ENCODE measurements at regions not wholly inside any gene's neighbourhood (a gene's known extent, or its start where the extent isn't known, plus 50 kb on each side); places are given as distances from the start of the nearest gene placed in this dataset.

DNA sequence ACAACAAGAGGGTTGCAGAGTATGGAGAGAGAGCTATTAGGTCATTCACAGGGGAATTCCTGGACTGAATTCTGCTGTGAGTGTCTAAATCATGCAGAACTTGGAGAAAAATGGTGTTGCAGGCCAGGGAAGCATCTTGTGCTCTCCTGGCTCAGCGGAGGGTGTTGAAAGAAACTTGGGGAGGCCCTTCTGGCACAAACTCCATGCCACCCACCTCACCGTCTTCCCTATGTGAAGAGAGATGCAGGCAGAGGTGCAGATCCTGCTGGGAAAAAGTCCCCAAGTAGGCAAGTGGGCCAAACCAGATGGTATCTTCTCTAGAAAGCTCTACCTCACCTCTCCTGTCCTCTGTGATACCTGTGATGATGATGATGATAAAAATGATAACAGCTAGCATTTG, 604.3 kb upstream of the API5 start:
- ATAC-seq (no peak), DNase-seq (no peak)
- H3K36me3 Mint-ChIP-seq (ENCODE audit: low read depth): no peaks in the 10 kb centered on the region
- H3K4me1 Mint-ChIP-seq: no peaks in the 10 kb centered on the region
- no peak overlapping the region for H3K27ac Mint-ChIP-seq
- no peaks in the 10 kb centered on the region for H3K27me3 Mint-ChIP-seq
- H3K4me3 Mint-ChIP-seq: no peak overlapping the region
- peaks cover 8% of the 10 kb centered on the region for H3K9me3 Mint-ChIP-seq

DNA sequence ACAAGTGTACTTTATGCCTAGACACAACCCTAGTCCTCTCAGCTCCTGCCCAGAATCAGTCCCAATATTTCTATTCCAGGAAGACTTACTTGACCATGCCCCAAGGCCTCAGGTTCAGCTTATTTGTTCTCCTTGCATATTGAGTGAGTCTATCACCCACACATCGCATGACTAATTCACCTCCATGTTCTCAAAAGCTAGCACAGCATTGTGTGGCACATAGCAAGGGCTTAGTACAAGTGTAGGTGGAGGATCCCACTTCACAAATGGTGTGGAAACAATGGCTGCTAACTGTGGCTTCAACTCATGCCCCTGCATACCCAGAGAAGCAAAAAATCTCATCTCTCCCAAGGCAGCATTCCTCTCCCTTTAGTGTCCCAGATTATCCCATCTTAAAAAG, 602.6 kb upstream of the API5 start:
- Mint-ChIP-seq H3K27ac (no peak overlapping the region), H3K36me3 (ENCODE audit: low read depth) (no peaks in the 10 kb centered on the region), H3K27me3 (no peaks in the 10 kb centered on the region), H3K9me3 (peaks cover 8% of the 10 kb centered on the region), H3K4me3 (no peak overlapping the region), H3K4me1 (no peaks in the 10 kb centered on the region)
- DNase-seq: no peak
- no peak for ATAC-seq

DNA sequence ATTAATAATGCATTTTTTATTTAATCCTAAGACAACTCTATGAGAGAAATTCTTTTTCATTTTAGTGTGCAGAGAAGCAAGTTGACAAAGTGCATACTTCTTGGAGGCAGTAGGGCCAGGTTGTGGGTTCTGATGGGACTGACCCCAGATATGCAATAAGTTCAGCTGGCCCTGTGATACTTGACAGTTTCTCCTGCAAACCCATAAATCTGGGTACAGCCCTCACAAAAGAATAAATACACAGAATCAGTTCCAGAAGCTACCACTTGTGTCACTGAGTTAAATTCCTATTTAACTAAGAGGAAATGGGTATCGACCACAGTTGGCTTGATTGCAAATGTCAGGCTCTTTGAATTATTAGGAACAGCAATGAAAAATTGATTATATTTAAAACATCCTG, 598.5 kb upstream of the API5 start:
- ATAC-seq (no peak), DNase-seq (no peak)
- no peak overlapping the region for H3K27ac Mint-ChIP-seq
- H3K4me3 Mint-ChIP-seq: no peak overlapping the region
- peaks cover 13% of the 10 kb centered on the region for H3K9me3 Mint-ChIP-seq
- H3K36me3 Mint-ChIP-seq (ENCODE audit: low read depth): no peaks in the 10 kb centered on the region
- H3K4me1 Mint-ChIP-seq: no peaks in the 10 kb centered on the region
- no peaks in the 10 kb centered on the region for H3K27me3 Mint-ChIP-seq

DNA sequence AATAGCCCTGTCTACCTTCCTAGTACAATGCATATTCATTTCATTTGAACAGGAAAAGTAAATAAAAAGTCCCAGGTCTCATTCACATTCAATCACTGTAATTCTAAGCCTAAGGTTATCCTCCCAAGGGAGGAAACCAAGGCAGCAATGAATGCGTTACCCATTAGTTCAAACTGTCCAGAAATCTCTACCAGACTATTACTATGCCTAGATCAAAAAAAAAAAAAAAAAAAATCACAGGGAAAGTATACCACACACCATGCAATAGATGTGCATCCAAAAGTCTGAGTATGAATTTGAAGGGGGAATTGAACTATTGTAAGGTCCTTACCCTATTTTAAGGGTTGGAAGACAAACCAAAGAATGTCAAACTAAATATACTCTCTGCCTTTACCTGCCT, 598.0 kb upstream of the API5 start:
- no peaks in the 10 kb centered on the region for H3K4me1 Mint-ChIP-seq
- ATAC-seq (no peak), DNase-seq (no peak)
- H3K9me3 Mint-ChIP-seq: peaks cover 14% of the 10 kb centered on the region
- no peak overlapping the region for H3K27ac Mint-ChIP-seq
- no peak overlapping the region for H3K4me3 Mint-ChIP-seq
- H3K36me3 Mint-ChIP-seq (ENCODE audit: low read depth): no peaks in the 10 kb centered on the region
- no peaks in the 10 kb centered on the region for H3K27me3 Mint-ChIP-seq

DNA sequence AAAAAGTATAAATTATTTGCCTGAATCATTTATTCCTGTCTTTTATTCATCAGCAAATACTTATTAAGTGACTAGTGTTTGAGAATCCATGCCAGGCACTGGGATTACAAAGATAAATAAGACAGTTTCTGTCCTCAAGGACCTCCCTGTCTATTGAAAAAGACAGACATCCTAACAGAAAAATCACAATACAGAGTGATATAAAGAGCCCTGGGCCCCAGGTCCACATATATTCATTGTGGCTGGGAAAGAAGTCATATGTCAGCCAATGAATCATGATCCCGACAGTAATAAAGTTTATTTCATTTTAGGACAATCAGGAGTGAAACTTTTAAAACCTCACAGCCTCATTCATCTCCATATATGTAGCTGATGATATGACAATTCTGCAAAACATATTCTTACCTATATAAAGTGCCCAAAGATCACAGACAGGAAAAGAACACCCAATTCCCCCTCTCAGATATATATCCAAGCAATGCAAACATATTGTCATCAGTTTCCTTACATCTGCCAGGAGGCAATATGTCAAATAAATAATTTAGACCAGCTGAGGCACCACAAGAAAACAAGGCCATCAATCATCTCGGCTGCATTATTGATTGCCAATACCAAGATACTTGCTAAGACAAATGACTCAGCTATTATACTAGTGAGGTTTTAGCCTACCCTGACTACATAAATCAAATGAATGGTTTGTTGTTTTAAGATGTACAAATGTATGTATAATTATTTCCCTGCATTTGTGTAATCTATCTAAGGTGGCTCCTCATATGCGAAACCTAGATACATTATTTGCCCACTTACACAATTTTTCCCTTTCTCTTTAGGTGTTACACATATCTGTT, 590.9 kb upstream of the API5 start:
- no peak for DNase-seq
- H3K9me3 Mint-ChIP-seq: peaks cover 28% of the 10 kb centered on the region
- no peaks in the 10 kb centered on the region for H3K27me3 Mint-ChIP-seq
- H3K4me1 Mint-ChIP-seq: no peaks in the 10 kb centered on the region
- H3K36me3 Mint-ChIP-seq (ENCODE audit: low read depth): no peaks in the 10 kb centered on the region
- H3K27ac Mint-ChIP-seq: no peak overlapping the region
- no peak overlapping the region for H3K4me3 Mint-ChIP-seq
- ATAC-seq: no peak

DNA sequence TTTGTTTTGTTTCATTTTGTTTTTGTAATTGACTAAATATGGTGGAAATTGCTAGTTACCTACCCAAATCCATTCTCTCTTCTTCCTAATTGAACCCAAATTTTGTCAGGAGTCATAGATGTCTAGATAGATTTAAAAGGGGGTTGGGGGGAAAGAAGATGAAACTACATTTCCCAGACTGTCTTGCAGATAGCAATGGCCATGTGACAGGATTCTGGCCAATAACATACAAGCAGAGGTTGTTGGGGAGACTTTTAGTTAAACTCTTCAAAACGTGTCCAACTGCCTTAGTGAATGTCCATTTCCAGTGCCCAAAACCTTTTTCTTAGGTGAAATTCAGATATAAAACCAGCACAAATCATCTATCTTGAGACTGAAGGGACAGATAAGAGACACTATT, 583.9 kb upstream of the API5 start:
- no peaks in the 10 kb centered on the region for H3K36me3 Mint-ChIP-seq (ENCODE audit: low read depth)
- peaks cover 17% of the 10 kb centered on the region for H3K9me3 Mint-ChIP-seq
- no peak overlapping the region for H3K27ac Mint-ChIP-seq
- no peaks in the 10 kb centered on the region for H3K4me1 Mint-ChIP-seq
- DNase-seq (no peak), ATAC-seq (no peak)
- H3K4me3 Mint-ChIP-seq: no peak overlapping the region
- H3K27me3 Mint-ChIP-seq: no peaks in the 10 kb centered on the region

DNA sequence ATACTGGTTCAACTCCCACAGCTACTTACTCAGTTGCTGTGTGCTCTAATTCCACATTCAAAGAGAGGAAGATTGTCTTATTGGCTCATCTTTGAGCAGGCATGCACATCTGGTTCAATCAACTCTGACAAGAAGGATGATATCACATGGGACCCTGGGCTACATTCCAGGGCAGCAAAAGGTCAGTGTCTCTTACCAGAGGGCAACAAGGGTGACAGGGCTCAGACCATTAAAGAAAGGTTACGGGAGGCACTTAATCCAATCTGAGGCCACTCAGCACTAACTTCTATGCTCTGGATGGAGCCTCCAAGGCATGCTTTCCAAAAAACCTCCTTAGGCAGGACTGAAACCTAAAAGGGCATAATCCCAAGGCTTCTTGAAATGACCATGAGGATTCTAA, 549.4 kb upstream of the API5 start:
- ATAC-seq: no peak

DNA sequence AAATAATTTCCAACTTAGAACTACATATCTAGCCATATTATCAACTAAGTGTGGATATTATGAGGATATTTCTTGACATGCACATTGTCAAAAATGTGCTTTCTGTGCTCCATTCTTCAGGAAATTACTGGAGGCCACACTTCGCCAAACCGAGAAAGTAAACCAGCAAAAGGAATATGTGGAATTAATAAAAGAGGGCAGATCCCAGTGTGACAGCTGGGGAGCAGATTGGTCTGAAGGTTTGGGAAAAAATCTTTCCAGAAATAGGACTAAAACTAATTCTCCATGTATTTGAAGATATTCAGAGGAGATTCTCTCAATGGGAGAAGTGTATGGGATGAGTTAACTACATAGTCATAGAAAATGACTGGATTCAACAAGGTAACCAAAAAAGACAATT, 546.9 kb upstream of the API5 start:
- Mint-ChIP-seq H3K4me1 (no peaks in the 10 kb centered on the region), H3K27me3 (no peaks in the 10 kb centered on the region), H3K27ac (no peak overlapping the region), H3K9me3 (no peaks in the 10 kb centered on the region), H3K4me3 (no peak overlapping the region), H3K36me3 (ENCODE audit: low read depth) (no peaks in the 10 kb centered on the region)
- DNase-seq: no peak
- no peak for ATAC-seq

More for the DNA sequence above, 549.4 kb upstream of the API5 start:
- peaks cover 3% of the 10 kb centered on the region for H3K9me3 Mint-ChIP-seq
- DNase-seq: no peak
- H3K36me3 Mint-ChIP-seq (ENCODE audit: low read depth): no peaks in the 10 kb centered on the region
- H3K27me3 Mint-ChIP-seq: no peaks in the 10 kb centered on the region
- no peak overlapping the region for H3K4me3 Mint-ChIP-seq
- no peak overlapping the region for H3K27ac Mint-ChIP-seq
- H3K4me1 Mint-ChIP-seq: no peaks in the 10 kb centered on the region

DNA sequence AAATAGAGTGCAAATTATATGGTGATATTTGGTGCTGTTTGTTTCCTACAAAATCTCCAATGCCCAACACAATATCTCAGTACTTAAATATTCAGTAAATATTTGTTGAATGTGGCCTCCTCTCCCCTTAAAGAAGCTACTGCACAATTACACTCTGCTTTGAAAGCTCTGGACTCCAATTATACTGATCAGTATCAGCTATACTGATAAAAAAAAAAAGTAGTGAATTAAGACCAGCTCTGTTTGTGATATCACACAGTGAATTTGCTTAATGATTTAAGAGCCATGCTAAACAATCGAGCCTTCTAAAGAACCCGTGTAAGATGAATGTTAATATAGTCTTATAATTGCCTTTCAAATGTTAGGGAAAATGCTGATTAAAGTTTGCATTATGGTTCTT, 543.2 kb upstream of the API5 start:
- Mint-ChIP-seq H3K27ac (no peak overlapping the region), H3K36me3 (ENCODE audit: low read depth) (no peaks in the 10 kb centered on the region), H3K27me3 (no peaks in the 10 kb centered on the region), H3K4me3 (no peak overlapping the region), H3K4me1 (no peaks in the 10 kb centered on the region), H3K9me3 (peaks cover 4% of the 10 kb centered on the region)
- no peak for ATAC-seq
- DNase-seq: no peak

DNA sequence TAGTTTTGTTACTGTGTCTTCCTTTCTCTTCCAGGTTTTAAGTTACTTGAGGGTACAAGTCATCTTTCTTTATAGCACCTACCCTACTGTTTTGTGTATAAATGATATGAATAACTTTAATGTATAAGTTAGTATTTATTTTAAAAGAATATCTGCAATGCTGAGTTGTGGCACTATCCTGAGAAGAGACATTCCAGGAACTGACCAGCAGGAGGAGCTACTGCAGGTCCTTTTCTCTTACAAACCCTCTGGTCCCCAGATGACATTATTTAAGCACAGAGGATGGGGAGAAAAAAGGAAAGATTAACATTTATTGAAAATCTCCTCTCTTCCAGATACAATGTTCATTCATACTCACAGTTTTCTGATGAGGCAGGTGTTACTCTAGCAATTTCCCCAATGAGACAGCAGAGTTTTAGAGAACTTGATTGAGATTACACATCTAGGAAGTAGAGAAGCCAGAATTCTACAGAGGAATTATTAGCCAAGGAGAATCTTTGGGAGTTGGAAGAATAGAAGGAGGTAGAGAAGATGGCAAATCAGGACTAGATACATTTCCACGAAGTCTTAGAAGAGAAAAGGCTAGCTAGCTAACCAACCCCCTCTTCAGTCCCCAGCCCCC, 541.2 kb upstream of the API5 start:
- DNase-seq: no peak
- no peak overlapping the region for H3K4me3 Mint-ChIP-seq
- H3K27ac Mint-ChIP-seq: no peak overlapping the region
- H3K4me1 Mint-ChIP-seq: no peaks in the 10 kb centered on the region
- ATAC-seq: no peak
- H3K9me3 Mint-ChIP-seq: peaks cover 4% of the 10 kb centered on the region
- H3K36me3 Mint-ChIP-seq (ENCODE audit: low read depth): no peaks in the 10 kb centered on the region
- H3K27me3 Mint-ChIP-seq: no peaks in the 10 kb centered on the region

DNA sequence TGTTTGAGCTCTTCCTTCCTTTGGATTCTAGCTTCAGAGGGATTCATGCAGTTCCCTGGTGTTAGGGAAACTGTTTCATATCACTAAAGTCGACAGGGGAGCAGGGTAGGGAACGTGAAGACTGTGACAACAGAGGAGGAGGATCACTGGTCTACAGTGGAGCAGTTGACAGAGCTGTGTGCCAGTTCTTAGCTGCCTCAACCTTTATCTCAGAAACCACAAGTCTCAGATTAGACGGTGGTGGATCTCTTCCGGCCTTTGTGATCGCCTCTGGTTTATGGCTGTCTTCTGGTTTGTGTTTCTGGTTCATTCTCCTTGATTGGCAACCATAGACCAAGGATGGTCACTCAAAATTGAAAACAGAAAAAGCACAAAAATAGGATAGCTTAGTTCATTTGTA, 538.9 kb upstream of the API5 start:
- Mint-ChIP-seq H3K27ac (no peak overlapping the region), H3K36me3 (ENCODE audit: low read depth) (no peaks in the 10 kb centered on the region), H3K27me3 (no peaks in the 10 kb centered on the region), H3K4me1 (no peaks in the 10 kb centered on the region), H3K9me3 (peaks cover 4% of the 10 kb centered on the region), H3K4me3 (no peak overlapping the region)
- ATAC-seq (no peak), DNase-seq (no peak)

DNA sequence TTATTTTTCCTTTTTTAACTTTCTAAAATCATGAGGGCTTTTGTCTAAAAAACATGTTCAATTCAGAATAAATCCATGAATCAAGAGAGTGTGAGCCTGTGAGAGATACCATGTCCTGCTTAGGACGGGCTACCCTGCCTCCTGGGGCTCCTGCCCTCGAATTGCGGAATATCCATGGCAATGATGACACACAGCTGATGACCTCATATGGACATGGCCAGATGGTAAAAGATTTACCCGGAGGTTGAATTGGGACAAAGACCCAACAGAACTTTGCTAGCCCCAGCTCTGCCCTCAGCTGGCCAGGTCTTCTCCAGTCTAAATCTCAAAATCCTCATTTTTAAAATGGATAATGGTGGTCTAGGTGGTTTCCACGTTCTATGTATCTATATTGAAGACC, 538.1 kb upstream of the API5 start:
- Mint-ChIP-seq H3K4me3 (no peak overlapping the region), H3K9me3 (peaks cover 4% of the 10 kb centered on the region), H3K36me3 (ENCODE audit: low read depth) (no peaks in the 10 kb centered on the region), H3K4me1 (no peaks in the 10 kb centered on the region), H3K27ac (no peak overlapping the region), H3K27me3 (no peaks in the 10 kb centered on the region)
- ATAC-seq (no peak), DNase-seq (no peak)

DNA sequence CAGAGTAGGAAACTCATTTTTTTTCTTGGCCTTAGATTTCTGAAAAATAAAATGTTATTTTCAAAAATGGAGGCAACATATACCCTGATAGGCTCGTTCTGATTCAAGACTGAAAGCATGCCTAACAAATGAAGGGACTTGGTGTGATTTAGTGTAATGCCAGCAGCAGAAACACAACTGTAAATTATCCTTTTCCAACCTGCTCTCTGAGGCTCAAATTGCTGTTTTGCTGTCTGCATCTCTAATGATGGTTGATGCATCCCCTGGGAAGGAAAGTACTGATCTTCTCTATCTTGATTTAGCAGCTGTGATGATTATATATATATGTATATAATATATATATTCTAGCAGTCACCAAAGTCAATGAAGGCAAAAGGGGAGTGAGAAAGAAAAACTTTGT, 537.2 kb upstream of the API5 start:
- H3K4me3 Mint-ChIP-seq: no peak overlapping the region
- H3K4me1 Mint-ChIP-seq: no peaks in the 10 kb centered on the region
- H3K27me3 Mint-ChIP-seq: no peaks in the 10 kb centered on the region
- H3K36me3 Mint-ChIP-seq (ENCODE audit: low read depth): no peaks in the 10 kb centered on the region
- H3K27ac Mint-ChIP-seq: no peak overlapping the region
- no peak for DNase-seq
- H3K9me3 Mint-ChIP-seq: peaks cover 4% of the 10 kb centered on the region
- ATAC-seq: no peak

DNA sequence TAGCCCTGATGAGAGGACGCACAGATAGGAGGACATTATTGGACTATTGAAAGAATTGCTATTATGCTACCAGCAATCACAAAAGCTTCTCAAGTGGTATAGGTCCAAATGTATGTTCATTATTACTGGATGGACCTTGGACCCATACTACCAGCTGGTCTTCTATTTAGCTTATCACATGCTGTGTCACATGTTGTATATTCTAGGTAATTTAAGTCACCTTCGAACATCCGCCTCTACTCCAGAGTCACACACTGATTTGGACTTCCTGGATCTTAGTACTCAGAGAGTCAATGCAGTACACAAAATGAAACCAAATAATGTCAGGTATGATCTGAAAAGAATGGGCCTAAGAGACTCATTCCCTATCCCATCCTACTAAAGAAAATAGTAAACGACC, 534.0 kb upstream of the API5 start:
- Mint-ChIP-seq H3K36me3 (ENCODE audit: low read depth) (no peaks in the 10 kb centered on the region), H3K4me1 (no peaks in the 10 kb centered on the region), H3K27ac (no peak overlapping the region), H3K4me3 (no peak overlapping the region), H3K9me3 (peaks cover 8% of the 10 kb centered on the region), H3K27me3 (no peaks in the 10 kb centered on the region)
- DNase-seq (no peak), ATAC-seq (no peak)

DNA sequence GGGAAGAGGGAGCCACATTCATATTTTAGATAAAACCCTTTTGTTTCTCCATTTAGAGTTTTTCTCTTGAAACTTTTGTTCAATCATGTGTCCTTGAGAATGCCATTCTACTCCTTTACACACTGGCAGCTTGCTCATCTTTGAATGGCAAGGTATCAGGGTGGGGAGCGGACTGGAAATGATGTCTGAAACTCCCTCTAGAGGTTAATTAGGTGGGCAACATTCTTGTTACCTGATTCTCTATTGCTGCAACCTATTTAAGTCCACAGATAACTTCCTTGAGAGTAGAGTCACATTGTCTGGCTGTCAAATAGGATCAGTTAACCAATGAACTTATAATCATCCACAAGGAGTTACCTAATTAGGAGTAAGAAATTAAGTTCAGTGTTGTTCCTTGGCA, 533.6 kb upstream of the API5 start:
- H3K4me1 Mint-ChIP-seq: no peaks in the 10 kb centered on the region
- peaks cover 6% of the 10 kb centered on the region for H3K9me3 Mint-ChIP-seq
- H3K4me3 Mint-ChIP-seq: no peak overlapping the region
- H3K36me3 Mint-ChIP-seq (ENCODE audit: low read depth): no peaks in the 10 kb centered on the region
- no peak overlapping the region for H3K27ac Mint-ChIP-seq
- DNase-seq: no peak
- ATAC-seq: no peak
- H3K27me3 Mint-ChIP-seq: no peaks in the 10 kb centered on the region
